ENCODE measurements at regions not wholly inside any gene's neighbourhood (a gene's known extent, or its start where the extent isn't known, plus 50 kb on each side); places are given as distances from the start of the nearest gene placed in this dataset.
A peak's percentile ranks its signal among the peaks of the same experiment; 100 is the strongest.
"Not testable (repeated sequence)": the region's sequence is repeated elsewhere in the genome, so short reads cannot be mapped to it uniquely, and the experiment has no call there.

- Mint-ChIP-seq H3K36me3 (no peaks in the 10 kb centered on the region), H3K4me3 (peak overlapping the region; percentile 67), H3K27ac (peak overlapping the region; percentile 86), H3K27me3 (ENCODE audit: low read depth in 2 of 2) (peaks cover 0 to 4% of the 10 kb centered on the region in 2 donors), H3K9me3 (no peaks in the 10 kb centered on the region), H3K4me1 (peaks cover 40 to 44% of the 10 kb centered on the region in 2 donors)
- Histone ChIP-seq H3K27ac (ENCODE audit: low read length) (peak overlapping the region; percentile 83), H3K27me3 (ENCODE audit: control insufficient read depth, insufficient read depth, low read length) (no peaks in the 10 kb centered on the region), H3K9me3 (ENCODE audit: control insufficient read depth, insufficient read depth, low read length) (no peaks in the 10 kb centered on the region), H3K4me1 (ENCODE audit: control insufficient read depth, insufficient read depth, low read length) (peaks cover 33% of the 10 kb centered on the region), H3K36me3 (ENCODE audit: control insufficient read depth, insufficient read depth, low read length) (no peaks in the 10 kb centered on the region), H3K4me3 (ENCODE audit: low read length) (no peak overlapping the region)
- peak; percentile 34 to 62 (median 49) for ATAC-seq
- TF ChIP-seq CTCF (IDR thresholded peaks at IDR 0.05): no peak
- WGBS (ENCODE audit: insufficient coverage): 29% methylated on average over 2 of the region's 3 CpGs
- intact Hi-C loops (cut with micrococcal nuclease): loop anchor here (1.0 to 5.0 kb wide), 3 partner anchors 15 to 203 kb away; partner anchors contain the start of gene AKAP11
- peak in 1 of 2 donors; percentile 30 for DNase-seq
Observed at GRCh38 chr13:42378383-42378780, 106.4 kb downstream of the AKAP11 start.

- no peak for DNase-seq
- Histone ChIP-seq H3K4me3 (ENCODE audit: low read length) (no peak overlapping the region), H3K9me3 (ENCODE audit: control insufficient read depth, insufficient read depth, low read length) (no peaks in the 10 kb centered on the region), H3K36me3 (ENCODE audit: control insufficient read depth, insufficient read depth, low read length) (no peaks in the 10 kb centered on the region), H3K27ac (ENCODE audit: low read length) (peak overlapping the region; percentile 83), H3K27me3 (ENCODE audit: control insufficient read depth, insufficient read depth, low read length) (no peaks in the 10 kb centered on the region), H3K4me1 (ENCODE audit: control insufficient read depth, insufficient read depth, low read length) (peaks cover 33% of the 10 kb centered on the region)
- ATAC-seq: no peak
- peak overlapping the region; percentile 67 for H3K4me3 Mint-ChIP-seq
- peak overlapping the region; percentile 86 for H3K27ac Mint-ChIP-seq
- WGBS (ENCODE audit: insufficient coverage): no CpG with 5 or more reads among the region's 1 CpG
- peaks cover 0 to 4% of the 10 kb centered on the region in 2 donors for H3K27me3 Mint-ChIP-seq (ENCODE audit: low read depth in 2 of 2)
- no peak for TF ChIP-seq CTCF (IDR thresholded peaks at IDR 0.05)
- intact Hi-C loops (cut with micrococcal nuclease): loop anchor here (5.0 kb wide), 1 partner anchor 107 kb away; the partner anchor contains the start of gene AKAP11
- peaks cover 40 to 44% of the 10 kb centered on the region in 2 donors for H3K4me1 Mint-ChIP-seq
- H3K36me3 Mint-ChIP-seq: no peaks in the 10 kb centered on the region
- no peaks in the 10 kb centered on the region for H3K9me3 Mint-ChIP-seq
Observed at GRCh38 chr13:42379241-42379640, 107.3 kb downstream of the AKAP11 start.

- Histone ChIP-seq H3K4me3 (ENCODE audit: low read length) (no peak overlapping the region), H3K27me3 (ENCODE audit: control insufficient read depth, insufficient read depth, low read length) (no peaks in the 10 kb centered on the region), H3K36me3 (ENCODE audit: control insufficient read depth, insufficient read depth, low read length) (no peaks in the 10 kb centered on the region), H3K27ac (ENCODE audit: low read length) (no peak overlapping the region), H3K4me1 (ENCODE audit: control insufficient read depth, insufficient read depth, low read length) (peaks cover 33% of the 10 kb centered on the region), H3K9me3 (ENCODE audit: control insufficient read depth, insufficient read depth, low read length) (no peaks in the 10 kb centered on the region)
- TF ChIP-seq CTCF (IDR thresholded peaks at IDR 0.05): no peak
- DNase-seq (no peak), ATAC-seq (no peak)
- Mint-ChIP-seq H3K4me3 (no peak overlapping the region), H3K27ac (peak overlapping the region; percentile 44 to 48), H3K4me1 (peaks cover 40 to 44% of the 10 kb centered on the region in 2 donors), H3K36me3 (no peaks in the 10 kb centered on the region), H3K9me3 (no peaks in the 10 kb centered on the region), H3K27me3 (ENCODE audit: low read depth in 2 of 2) (peaks cover 0 to 4% of the 10 kb centered on the region in 2 donors)
- WGBS (ENCODE audit: insufficient coverage): 39% methylated on average over 11 of the region's 12 CpGs
- intact Hi-C loops (cut with micrococcal nuclease): no loop called here
Observed at GRCh38 chr13:42380420-42381164, 108.6 kb downstream of the AKAP11 start.

GRCh38 chr13:42381165-42381425 is 109.1 kb downstream of the AKAP11 start:
- H3K36me3 Mint-ChIP-seq: no peaks in the 10 kb centered on the region
- no peak overlapping the region for H3K4me3 ChIP-seq (ENCODE audit: low read length)
- peaks cover 33% of the 10 kb centered on the region for H3K4me1 ChIP-seq (ENCODE audit: control insufficient read depth, insufficient read depth, low read length)
- H3K27ac ChIP-seq (ENCODE audit: low read length): no peak overlapping the region
- no peaks in the 10 kb centered on the region for H3K36me3 ChIP-seq (ENCODE audit: control insufficient read depth, insufficient read depth, low read length)
- no peaks in the 10 kb centered on the region for H3K9me3 ChIP-seq (ENCODE audit: control insufficient read depth, insufficient read depth, low read length)
- no peak overlapping the region for H3K4me3 Mint-ChIP-seq
- WGBS (ENCODE audit: insufficient coverage): 87% methylated on average over 4 of the region's 4 CpGs
- no peaks in the 10 kb centered on the region for H3K27me3 ChIP-seq (ENCODE audit: control insufficient read depth, insufficient read depth, low read length)
- ATAC-seq (no peak), DNase-seq (no peak)
- peaks cover 0 to 4% of the 10 kb centered on the region in 2 donors for H3K27me3 Mint-ChIP-seq (ENCODE audit: low read depth in 2 of 2)
- no peaks in the 10 kb centered on the region for H3K9me3 Mint-ChIP-seq
- no peak overlapping the region for H3K27ac Mint-ChIP-seq
- peaks cover 40 to 44% of the 10 kb centered on the region in 2 donors for H3K4me1 Mint-ChIP-seq
- TF ChIP-seq CTCF (IDR thresholded peaks at IDR 0.05): no peak
- intact Hi-C loops (cut with micrococcal nuclease): no loop called here

GRCh38 chr13:42381426-42381825 is 109.5 kb downstream of the AKAP11 start:
- 98% methylated on average over 8 of the region's 8 CpGs for WGBS (ENCODE audit: insufficient coverage)
- H3K27ac ChIP-seq (ENCODE audit: low read length); H3K4me3 ChIP-seq (ENCODE audit: low read length); H3K27me3 Mint-ChIP-seq (ENCODE audit: low read depth in 2 of 2); DNase-seq; H3K27ac Mint-ChIP-seq; ATAC-seq; H3K36me3 Mint-ChIP-seq; intact Hi-C loops (cut with micrococcal nuclease); H3K9me3 ChIP-seq (ENCODE audit: control insufficient read depth, insufficient read depth, low read length); H3K9me3 Mint-ChIP-seq; H3K36me3 ChIP-seq (ENCODE audit: control insufficient read depth, insufficient read depth, low read length); H3K27me3 ChIP-seq (ENCODE audit: control insufficient read depth, insufficient read depth, low read length); H3K4me3 Mint-ChIP-seq: not testable (repeated sequence)
- H3K4me1 ChIP-seq (ENCODE audit: control insufficient read depth, insufficient read depth, low read length): peaks cover 33% of the 10 kb centered on the region
- peaks cover 41 to 44% of the 10 kb centered on the region in 2 donors for H3K4me1 Mint-ChIP-seq
